Astrocyte of the hippocampus (primary cell): ENCODE measurements at regions not wholly inside any gene's neighbourhood (a gene's known extent, or its start where the extent isn't known, plus 50 kb on each side); places are given as distances from the start of the nearest gene placed in this dataset.

Source experiments
- DNase-seq: peaks from one replicate; pipeline ENCODE4 v3.0.0; 2011; ENCODE audit warnings: low read depth, low spot score

DNA sequence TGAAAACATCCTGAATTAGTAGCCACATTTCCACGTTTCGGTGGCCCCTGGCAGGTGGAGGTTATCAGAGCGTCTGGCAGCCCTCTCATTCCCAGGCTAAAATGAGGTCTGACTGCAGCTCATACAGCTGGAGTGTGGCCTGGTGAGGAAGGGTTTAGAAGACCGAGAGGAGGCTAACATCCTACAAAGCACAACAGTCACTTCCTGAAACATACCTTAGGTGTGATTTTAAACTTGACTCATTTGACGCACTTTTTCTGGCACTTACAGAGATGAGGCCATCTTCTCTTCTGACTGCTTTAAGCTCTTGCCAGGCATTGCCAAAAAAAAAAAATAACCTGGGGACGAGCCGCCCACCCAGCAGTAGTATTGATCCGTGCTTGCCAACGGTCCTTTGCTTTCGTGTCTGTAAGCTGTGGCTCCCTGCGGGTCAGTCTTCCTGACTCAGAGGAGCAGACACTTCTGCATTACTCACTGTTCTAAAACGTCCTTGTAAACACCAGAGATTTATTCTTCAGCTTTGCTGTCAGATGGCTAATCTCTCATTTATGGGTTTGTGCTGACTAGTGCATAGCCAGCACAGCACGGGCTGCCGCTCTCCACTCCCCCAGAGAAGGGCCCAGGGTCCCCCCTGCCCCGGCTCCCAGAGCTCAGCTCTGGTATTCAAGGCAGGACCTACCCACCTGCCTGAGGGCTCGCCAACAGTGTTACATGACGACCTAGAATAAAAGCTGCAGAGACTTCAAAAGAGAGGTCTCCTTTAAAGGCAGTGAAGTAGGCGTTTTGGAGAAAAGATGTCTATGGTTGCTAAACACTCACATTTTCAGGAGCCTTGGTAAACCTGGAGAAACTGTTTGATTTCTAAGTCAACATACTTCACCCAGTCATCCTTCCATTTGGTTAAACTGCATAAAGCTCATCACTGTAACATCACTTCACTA lies 78.5 kb upstream of the FRMD1 start:
- peak; percentile 70 for DNase-seq

DNA sequence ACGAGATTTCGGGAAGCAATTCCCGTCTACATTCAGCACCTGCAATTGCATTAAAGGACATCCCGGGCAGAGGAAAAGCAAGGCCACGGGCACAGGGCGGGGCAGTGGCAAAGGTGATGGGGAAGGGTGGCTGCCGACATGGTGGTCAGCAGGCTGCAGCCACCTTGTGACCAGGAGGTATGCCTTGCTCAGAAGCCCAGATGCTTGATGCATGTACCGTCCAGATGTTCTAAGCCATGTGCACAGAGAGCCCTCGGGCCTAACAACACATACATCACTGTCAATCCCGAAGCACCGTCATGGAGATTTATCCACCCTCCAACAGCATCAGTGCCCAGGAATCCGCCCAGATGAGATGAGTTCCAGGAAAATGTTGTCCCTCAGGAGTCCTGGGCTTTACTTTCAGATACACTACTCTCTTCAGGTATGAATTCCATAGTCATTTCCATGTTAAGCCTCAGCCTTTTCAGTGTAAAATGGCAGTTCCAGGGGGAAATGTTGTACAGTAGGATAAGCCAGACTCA lies 77.8 kb upstream of the FRMD1 start:
- DNase-seq: no peak

DNA sequence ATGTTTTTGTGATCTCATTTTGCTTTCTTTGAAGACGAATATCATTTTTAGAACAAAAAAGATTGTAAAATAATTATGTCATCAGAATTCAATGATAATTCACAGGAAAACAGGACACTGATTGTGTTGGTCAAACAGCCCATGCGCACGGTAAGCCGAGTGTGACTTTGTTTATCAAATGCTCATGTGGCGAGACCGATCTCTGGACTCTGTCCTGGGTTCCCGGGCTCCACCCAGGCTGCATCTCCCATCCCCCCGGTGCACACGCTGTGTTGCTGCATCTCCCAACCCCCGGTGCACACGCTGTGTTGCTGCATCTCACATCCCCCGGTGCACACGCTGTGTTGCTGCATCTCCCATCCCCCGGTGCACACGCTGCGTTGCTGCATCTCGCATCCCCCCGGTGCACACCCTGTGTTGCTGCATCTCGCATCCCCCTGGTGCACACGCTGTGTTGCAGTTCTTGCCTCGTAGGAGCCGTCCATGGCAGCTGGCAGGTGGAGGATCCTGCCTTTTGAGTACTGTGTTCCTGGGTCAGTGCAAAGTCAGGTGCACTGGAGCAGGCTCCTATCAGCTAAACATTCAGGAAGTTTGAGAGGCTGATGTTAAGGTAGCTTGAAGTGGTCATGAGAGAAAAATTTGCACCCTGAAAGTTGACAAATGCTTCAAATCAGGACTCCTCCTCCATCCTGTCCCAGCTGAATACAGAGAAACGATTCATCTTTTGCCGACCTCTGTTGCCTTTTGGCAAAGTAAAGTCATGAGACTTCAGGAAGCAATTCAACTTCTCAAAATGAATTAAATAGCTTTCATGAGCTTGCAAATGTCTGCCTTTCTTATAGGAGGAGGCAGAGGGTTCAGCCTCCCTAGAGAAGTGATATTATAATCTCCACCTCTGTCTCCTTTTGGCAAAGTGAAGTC lies 77.1 kb upstream of the FRMD1 start:
- DNase-seq: no peak

DNA sequence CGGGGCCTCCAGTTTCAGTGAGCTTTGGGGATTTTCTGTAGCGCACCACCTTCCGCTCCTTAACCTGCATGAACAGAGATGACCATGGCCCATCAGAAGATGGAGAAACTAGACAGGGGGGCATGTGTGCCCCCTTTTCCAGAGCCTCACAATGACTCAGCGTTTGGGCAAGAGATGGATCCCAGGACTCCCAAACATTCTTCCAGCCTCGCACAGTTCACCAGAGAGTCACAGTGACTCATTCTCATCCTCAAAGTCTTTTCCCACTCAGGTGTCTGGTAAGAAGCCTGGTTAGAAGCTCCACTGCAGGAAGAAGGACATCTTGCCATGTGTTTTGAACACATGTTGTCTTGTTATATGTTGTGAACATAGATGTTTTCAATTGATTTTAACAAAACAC lies 76.2 kb upstream of the FRMD1 start:
- peak; percentile 58 for DNase-seq

DNA sequence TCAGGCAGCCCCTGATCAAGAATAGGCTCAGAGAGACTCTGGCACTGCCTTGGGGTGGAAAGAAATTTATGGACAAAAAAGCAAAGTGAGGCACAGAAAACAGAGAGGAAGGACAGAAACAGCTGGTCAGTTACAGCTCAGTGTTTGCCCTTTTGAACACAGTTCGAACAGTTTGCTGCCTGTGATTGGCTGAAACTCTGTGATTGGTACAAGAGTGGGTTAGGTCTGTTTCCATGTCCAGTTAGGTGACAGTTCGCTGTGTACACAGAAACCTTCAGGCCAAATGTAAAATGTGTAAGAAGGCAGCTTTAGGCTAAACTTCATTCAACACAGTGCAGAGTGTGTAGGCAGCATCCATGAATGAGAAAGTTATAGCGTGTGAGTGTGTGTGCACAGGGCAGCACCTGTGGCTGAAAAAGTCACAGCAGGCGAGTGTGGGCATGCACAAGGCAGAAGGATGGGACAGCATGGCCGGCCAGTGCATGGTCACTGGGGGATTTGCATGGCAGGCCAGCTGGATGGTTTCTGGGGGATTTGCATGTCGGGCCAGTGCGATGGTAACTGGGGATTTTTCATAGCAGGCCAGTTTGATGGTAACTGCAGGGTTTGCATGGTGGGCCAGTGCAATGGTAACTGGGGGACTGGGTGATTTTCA lies 75.4 kb upstream of the FRMD1 start:
- no peak for DNase-seq

DNA sequence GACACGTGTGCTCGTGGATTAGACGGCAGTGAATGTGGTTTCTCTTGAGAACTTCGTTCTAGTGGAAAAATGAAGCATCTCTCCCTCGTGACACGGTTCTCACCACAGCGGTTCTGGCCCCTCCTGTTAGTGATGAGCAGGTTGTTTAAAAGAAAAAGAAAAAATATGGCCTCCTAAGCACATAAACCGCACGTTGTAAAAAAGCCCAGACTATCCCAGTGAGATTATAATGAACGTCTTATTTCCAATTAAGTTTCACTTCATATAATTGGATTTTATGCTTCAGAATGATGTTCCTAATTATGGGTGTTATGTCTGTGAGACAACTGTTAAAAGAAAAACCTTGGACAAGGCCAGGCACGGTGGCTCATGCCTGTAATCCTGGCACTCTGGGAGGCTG lies 74.5 kb upstream of the FRMD1 start:
- DNase-seq: no peak

DNA sequence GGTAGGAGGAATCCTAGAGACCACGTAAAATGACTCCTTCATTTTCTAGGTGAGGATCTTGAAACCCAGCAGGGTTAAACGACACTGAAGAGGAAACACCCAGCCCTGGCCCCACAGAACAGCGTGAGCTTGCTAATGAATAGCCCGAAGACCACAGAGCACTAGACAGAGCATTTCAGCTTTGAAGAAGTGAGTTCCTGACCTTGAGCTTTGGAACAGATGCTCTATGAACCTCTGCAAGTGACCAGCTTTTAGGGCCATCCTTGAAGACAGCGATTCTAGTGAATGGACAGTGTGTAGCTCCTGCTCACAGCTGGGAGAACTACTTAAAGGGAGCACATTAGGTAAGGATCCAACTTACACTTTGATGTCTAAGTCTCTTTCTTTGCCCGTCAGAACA lies 74.0 kb upstream of the FRMD1 start:
- DNase-seq: no peak

DNA sequence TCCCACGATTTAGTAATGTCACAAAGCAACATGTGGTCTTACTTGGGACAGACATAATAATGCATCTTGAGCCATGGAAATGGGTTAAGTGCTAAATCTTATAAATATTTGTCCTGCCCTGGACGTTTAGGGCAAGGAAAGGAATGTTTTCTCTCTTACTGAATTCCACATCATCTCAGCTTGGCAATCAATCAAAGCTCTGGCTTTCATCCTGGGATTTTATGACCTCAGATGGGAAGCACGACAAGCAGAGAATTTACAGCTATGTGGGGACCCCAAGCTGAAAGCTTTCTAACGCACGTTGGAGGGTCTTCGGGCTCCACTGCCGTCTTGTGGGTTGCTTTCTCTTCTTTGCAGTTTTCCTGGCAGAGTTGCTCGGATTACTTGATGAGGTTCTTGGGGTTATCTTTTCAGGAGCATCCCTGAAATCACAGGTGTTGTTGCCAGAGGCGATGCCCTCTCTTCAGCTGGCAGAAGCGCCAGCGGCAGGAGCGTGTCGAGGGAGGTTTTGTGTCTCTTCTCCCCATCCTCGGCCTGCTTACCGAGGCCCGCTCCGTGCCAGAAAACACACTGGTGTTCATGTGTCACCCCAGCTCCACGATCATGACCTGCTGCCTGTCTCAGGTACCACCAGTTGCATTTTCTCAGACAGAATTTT lies 73.4 kb upstream of the FRMD1 start:
- peak; percentile 38 for DNase-seq

DNA sequence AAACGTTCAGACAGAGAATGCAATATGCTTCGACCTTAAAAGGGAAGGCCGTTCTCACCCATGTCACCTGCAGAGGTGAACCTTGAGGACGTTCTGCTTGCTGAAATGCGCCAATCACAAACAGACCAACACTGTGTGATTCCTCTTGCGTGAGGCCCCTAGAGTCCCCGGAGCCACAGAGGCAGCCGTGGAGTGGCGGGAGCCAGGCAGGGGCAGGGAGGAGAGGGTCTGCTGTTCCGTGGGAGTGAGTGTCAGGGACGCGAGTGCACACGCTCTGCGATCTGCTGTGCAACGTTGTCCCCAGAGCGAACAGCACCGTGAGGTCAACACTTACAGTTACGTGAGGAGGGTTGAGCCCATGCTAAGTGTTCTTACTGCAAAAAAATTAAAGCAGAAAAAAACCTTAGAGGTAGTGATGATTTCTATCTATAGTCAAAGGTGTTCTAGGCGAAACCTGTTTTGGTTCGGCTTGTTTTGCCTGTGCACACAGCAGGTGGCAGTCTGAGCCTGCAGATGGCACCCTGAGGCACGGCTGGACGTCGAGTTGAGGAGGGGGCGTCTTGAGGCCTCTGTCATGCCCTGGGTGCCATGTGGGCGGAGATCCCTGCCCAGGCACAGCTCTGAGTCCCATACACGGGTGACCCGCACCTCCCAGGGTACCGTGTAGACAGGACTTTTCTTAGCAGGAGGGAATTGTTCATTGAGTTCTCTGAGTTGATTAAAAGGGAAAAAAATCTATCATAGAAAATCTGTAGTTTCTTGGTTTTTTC lies 71.7 kb upstream of the FRMD1 start:
- DNase-seq: peak; percentile 34

DNA sequence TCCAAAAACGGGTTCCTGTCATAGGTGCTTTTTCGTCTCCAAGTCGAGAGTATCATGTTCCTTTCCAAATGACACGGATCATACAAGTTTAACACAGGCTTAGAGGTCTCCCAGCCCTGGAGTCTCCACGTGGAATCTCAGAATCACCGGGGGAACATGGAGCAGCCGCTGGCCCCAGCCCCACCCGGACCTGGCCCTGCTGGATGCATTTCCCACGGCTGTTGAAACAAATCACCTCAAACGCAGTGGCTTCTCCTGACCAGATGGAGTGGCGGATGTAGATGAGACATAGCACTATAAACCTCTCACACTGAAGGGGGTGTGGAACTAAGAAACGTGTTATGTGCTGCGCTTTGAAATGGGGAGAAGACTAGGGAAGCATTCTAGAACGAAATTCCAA lies 70.0 kb upstream of the FRMD1 start:
- DNase-seq: no peak

DNA sequence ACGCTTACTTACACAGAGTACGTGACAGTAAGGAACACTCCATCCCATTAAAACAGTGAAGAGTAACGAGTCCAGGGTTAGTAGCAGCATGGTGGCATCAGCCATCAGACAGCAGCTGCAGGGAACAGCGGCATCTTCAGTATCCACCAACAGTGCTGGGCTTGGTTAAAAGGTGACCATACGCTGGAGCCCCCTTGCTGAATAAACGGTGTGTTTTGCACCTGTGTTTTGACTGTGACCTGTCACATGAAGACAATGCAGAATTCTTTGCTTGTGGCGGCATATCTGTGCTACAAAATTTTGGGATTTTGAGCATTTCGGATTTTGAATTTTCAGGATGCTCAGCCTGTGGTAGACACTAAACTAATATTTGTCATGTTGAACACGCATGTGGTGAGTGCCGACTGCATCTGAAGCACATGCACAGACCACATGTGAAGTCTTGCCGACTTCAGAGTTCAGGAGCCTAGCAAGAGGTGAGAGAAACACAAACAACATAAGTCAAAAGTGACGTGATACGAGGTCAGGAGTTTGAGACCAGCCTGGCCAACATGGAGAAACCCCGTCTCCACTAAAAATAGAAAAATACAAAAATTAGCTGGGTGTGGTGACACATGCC lies 69.3 kb upstream of the FRMD1 start:
- no peak for DNase-seq

DNA sequence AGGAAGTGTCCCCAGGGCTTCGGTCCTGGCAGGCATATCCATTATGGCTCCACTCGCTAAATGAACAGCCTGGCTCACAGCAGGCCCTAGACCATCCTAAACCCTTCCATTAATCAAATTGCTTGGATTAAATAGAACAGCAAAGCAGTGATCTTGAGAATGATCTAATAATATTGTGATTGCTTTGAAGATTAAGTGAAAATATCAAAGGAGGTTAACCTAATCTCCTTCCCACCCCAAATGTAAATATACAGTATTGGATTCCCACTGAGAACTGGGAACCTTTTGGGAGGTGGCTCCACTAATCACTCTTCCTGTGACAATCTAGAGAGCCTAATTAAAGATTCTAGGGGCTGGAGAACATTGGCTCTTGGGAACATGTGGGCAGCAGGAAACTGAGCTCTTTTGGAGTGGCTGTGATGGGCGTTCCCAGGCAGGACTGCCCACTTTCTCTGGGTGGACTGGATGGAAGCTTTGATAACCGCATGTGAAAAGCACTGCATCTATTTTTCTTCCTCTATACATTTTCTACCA lies 68.3 kb upstream of the FRMD1 start:
- DNase-seq: no peak

DNA sequence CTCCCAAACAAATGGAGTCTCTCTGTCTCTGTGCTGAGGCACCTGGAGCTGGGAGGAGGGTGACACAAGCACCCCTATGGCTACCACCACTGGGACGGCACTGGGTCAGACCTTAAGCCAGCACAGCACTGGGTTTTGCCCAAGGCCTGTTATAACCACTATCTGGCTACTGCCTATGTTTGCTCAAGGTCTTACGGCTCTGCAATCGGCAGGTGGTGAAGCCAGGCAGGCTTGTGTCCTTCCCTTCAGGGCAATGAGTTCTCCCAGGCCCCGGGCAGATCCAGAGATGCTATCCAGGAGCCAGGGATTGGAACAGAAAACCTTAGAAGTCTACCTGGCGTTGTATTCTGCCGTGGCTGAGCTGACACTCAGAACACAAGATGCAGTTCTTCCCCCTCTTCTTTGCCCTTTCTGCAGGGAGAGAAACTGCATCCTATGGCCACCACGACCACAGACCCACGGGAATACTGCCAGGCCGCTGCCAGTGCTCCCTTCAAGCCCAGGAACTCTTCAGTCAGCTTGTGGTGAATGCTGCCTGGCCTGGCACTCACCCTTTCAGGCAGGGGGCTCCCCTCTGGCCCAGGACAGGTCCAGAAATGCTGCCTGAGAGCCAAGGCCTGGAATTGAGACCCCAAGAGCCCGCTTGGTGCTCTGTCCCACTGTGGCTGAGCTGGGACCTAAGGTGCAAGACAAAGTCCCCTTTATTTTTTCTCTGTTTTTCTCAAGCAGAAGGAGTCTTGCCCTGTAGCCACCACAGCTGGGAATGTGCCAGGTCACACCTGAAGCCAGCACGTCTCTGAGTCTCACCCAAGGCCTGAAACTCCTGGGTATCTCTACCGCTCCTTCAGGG lies 67.0 kb upstream of the FRMD1 start:
- no peak for DNase-seq

DNA sequence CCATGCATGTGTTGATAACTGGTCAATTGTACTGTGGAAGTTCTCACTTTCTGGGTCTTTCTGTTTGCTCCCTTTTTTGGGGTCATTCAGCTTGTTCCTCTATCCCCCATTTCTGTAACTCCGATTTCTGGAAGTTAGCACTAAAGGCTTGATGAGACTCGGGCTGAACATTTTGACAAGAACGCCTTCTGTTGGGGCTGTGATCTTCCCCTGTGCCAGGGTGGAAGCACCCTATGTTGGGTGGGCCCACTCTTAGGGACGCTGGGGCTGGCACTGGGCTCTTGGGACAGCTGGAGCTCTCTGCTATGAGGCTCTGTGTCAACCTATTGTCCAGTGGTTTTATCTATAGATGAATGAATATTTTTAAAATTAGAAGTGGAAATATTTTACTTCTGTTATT lies 60.1 kb upstream of the FRMD1 start:
- DNase-seq: no peak

DNA sequence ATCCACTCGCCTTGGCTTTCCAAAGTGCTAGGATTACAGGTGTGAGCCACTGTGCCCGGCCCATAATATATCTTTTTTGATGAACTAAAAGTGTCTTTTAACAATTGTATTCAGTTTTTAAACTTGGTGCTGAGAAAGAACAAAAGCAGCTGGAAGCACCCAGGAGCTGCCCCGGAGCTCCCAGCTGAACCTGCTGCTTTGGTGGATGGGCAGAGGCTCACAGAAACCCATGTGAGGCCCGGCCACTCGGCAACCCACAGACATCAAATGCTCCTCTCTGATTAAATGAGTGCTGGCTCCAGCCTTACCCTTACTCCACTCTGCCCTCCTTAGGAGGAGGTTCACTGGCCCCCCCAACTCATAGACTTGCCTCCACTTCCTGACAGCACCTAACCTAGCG lies 59.4 kb upstream of the FRMD1 start:
- DNase-seq: no peak

DNA sequence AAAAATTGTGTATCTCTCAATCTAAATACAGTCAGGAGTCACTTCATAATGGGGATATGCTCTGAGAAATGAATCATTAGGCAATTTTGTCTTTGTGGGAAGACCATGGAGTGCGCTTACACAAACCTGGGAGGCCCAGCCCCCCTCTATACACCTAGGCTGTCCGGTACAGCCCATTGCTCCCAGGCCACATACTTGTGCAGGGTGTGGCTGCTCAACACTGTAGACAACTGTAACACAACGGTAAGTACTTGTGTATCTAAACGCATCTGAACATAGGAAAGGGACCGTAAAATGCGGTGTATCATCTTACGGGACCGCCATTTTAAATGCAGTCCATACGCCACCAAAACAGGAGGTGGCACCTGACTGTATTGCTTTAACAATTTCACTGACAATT lies 58.0 kb upstream of the FRMD1 start:
- DNase-seq: no peak

DNA sequence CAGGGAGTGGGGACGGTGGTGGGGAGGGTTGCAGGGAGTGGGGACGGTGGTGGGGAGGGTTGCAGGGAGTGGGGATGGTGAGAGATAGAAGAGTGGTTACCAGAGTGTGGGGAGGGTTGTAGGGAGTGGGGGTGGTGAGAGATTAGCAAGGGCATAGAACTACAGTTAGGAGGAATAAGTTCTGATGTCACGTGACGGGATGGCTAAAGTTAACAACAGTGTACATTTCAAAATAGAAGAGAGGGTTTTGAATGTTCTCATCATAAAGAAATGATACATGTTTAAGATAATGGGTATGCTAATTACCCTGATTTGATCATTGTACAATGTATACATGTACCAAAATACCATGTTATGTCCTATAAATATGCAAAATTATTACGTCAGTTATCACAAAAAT lies 57.6 kb upstream of the FRMD1 start:
- DNase-seq: no peak

DNA sequence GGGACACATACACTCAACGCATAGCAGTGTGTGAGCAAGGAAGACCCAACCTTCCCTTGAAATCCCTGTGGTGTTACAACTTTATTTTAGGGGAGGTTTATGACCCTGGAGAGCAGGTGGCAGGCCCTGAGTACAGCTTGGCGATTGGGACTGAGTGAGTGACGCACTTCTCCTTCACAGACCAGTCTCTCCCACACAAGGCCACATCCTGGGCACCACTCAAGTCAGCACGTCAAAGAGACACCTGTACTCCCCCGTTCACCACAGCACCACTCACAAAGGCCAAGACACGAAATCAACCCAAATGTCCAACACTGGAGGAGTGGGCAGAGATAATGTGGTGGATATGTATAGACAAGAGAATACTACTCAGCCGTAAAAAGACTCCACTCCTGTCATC lies 57.0 kb upstream of the FRMD1 start:
- DNase-seq: no peak
